Uterus (tissue), 2 donors: ENCODE measurements at regions not wholly inside any gene's neighbourhood (a gene's known extent, or its start where the extent isn't known, plus 50 kb on each side); places are given as distances from the start of the nearest gene placed in this dataset.

Experiments used
- CTCF ChIP-seq, 4 experiments: fragments of 200-600 bp in 2 of 4; fragments of 450-650 bp in 2 of 4; sonication (generic) in 2 of 4; IDR thresholded peaks; one replicate each; pipeline ENCODE4 v1.5.1; 2016 to 2019; ENCODE audit warnings: antibody characterized with exemption in 4 of 4, mild to moderate bottlenecking in 2 of 4, moderate library complexity in 1 of 4
- POLR2A ChIP-seq, 2 donors: fragments of 450-650 bp; IDR thresholded peaks; one replicate each; pipeline ENCODE4 v1.6.1; 2016; ENCODE audit warnings: antibody characterized with exemption in 2 of 2, mild to moderate bottlenecking in 1 of 2, moderate library complexity in 1 of 2

GRCh38 chr12:46453428-46453827, 80.9 kb upstream of the SLC38A2 start:
- TF ChIP-seq CTCF (IDR thresholded peaks at IDR 0.05) = no peak
- TF ChIP-seq POLR2A (IDR thresholded peaks at IDR 0.05) = no peak
